ENCODE measurements at regions not wholly inside any gene's neighbourhood (a gene's known extent, or its start where the extent isn't known, plus 50 kb on each side); places are given as distances from the start of the nearest gene placed in this dataset.

- Histone ChIP-seq H3K27ac (no peak overlapping the region), H3K4me1 (no peaks in the 10 kb centered on the region), H3K9me3 (no peaks in the 10 kb centered on the region), H3K4me2 (no peak overlapping the region), H3K4me3 (no peak overlapping the region)
- FAIRE-seq (no peak), DNase-seq (ENCODE audit: low read depth in 1 of 2, low spot score in 1 of 2) (no peak), ATAC-seq (no peak)
- ChIA-PET POLR2A (no interaction called here), CTCF (interaction anchor here (0.8 kb wide), 1 partner anchor 48 kb away, joined by 4 read pairs; no protein-coding TSS in a partner anchor)
- 42% methylated on average over 4 of the region's 4 CpGs for WGBS (ENCODE audit: missing lambda C conversion rate)
- TF ChIP-seq FOSB (CRISPR knock-in tag; IDR thresholded peaks at IDR 0.05), result no peak
- no peak for TF ChIP-seq EHMT2 (IDR thresholded peaks at IDR 0.05; ENCODE audit: low read depth)
- no peak for TF ChIP-seq HES2 (IDR thresholded peaks at IDR 0.05)
- no peak for TF ChIP-seq PHF8 (IDR thresholded peaks at IDR 0.05; ENCODE audit: borderline replicate concordance, low read depth)
- no peak for TF ChIP-seq MAFK (IDR thresholded peaks at IDR 0.05; ENCODE audit: partially characterized antibody)
- TF ChIP-seq NFE2L2 (conservative IDR thresholded peaks at IDR 0.05; ENCODE audit: low read length), result no peak
These were observed 133.5 kb downstream of the AASDH start for GRCh38 chr4:56253666-56254305.

GRCh38 chr4:56252561-56253152 is 134.6 kb downstream of the AASDH start:
- CTCF ChIA-PET, result no interaction called here
- Histone ChIP-seq H3K4me2 (no peak overlapping the region), H3K9me3 (no peaks in the 10 kb centered on the region), H3K4me1 (no peaks in the 10 kb centered on the region), H3K27ac (no peak overlapping the region), H3K4me3 (no peak overlapping the region)
- no peak for ATAC-seq
- no peak for FAIRE-seq
- POLR2A ChIA-PET, result no interaction called here
- DNase-seq (ENCODE audit: low read depth in 1 of 2, low spot score in 1 of 2), result no peak
- 40% methylated on average over 4 of the region's 4 CpGs for WGBS (ENCODE audit: missing lambda C conversion rate)
- TF ChIP-seq E2F6 (IDR thresholded peaks at IDR 0.05; ENCODE audit: borderline replicate concordance, low read depth) (no peak), FOSB (CRISPR knock-in tag; IDR thresholded peaks at IDR 0.05) (no peak), MYC (IDR thresholded peaks at IDR 0.05; ENCODE audit: borderline replicate concordance, low read length) (no peak), PBX3 (IDR thresholded peaks at IDR 0.05) (no peak), FOSL2 (IDR thresholded peaks at IDR 0.05) (no peak), FOSL2 (CRISPR knock-in tag; IDR thresholded peaks at IDR 0.05) (no peak), RARB (CRISPR knock-in tag; IDR thresholded peaks at IDR 0.05) (no peak), RFX5 (IDR thresholded peaks at IDR 0.05) (no peak), ATOH8 (CRISPR knock-in tag; IDR thresholded peaks at IDR 0.05; ENCODE audit: low read depth) (no peak), TP53 (CRISPR knock-in tag; IDR thresholded peaks at IDR 0.05) (no peak), POLR2A (IDR thresholded peaks at IDR 0.05; ENCODE audit: low read length) (no peak), MAFK (IDR thresholded peaks at IDR 0.05; ENCODE audit: partially characterized antibody) (no peak), CTCF (IDR thresholded peaks at IDR 0.05) (no peak), ZFP36 (IDR thresholded peaks at IDR 0.05; ENCODE audit: borderline replicate concordance, partially characterized antibody) (no peak), NFE2L2 (conservative IDR thresholded peaks at IDR 0.05; ENCODE audit: low read length) (no peak), CEBPB (IDR thresholded peaks at IDR 0.05) (no peak)

All from A549 (cell line).